H1 (cell line): ENCODE measurements at regions not wholly inside any gene's neighbourhood (a gene's known extent, or its start where the extent isn't known, plus 50 kb on each side); places are given as distances from the start of the nearest gene placed in this dataset.

Source experiments
- PHF8 ChIP-seq: fragments of 200-600 bp; sonication (generic); conservative IDR thresholded peaks from 2 replicates; pipeline ENCODE4 v1.7.1; 2012; ENCODE audit warnings: low read depth, mild to moderate bottlenecking, inconsistent platforms, low read length, moderate library complexity
- TF ChIP-seq, protein P1 (sequence below), 3 experiments: IDR thresholded peaks; 1 replicate in 2 of 3; 2 replicates in 1 of 3; pipeline versions ENCODE4 v1.5.1 to v1.6.1; 2011; ENCODE audit warnings: low read length in 3 of 3, mild to moderate bottlenecking in 3 of 3, inconsistent platforms in 2 of 3, low read depth in 1 of 3, moderate library complexity in 1 of 3; ENCODE audit not compliant: insufficient read depth in 1 of 3; ENCODE audit errors: control extremely low read depth in 1 of 3

DNA sequence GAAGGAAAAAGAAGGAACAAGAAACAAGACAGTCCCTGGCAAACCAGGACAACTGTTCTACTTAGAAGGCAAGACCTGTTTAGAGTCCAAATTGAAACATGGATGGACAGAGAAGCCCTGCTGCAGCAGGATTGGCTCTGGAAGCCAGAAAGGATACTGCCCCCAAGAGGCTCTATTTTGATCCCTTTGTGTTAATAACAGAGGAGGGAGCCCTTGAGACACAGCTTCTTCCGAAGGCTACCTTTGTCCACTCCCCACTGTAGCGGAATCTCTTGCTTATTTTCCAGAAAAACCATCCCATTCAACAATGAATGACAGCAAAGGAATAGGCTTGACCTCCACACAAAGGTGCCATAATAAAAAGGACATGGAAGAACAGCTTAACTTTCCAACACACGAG is 120.3 kb upstream of the FOXK1 start (continued):
- TF ChIP-seq PHF8: no peak
- TF ChIP-seq, protein P1, sequence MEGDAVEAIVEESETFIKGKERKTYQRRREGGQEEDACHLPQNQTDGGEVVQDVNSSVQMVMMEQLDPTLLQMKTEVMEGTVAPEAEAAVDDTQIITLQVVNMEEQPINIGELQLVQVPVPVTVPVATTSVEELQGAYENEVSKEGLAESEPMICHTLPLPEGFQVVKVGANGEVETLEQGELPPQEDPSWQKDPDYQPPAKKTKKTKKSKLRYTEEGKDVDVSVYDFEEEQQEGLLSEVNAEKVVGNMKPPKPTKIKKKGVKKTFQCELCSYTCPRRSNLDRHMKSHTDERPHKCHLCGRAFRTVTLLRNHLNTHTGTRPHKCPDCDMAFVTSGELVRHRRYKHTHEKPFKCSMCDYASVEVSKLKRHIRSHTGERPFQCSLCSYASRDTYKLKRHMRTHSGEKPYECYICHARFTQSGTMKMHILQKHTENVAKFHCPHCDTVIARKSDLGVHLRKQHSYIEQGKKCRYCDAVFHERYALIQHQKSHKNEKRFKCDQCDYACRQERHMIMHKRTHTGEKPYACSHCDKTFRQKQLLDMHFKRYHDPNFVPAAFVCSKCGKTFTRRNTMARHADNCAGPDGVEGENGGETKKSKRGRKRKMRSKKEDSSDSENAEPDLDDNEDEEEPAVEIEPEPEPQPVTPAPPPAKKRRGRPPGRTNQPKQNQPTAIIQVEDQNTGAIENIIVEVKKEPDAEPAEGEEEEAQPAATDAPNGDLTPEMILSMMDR (IDR thresholded peaks at IDR 0.05; ENCODE audit: control extremely low read depth in 1 of 3, insufficient read depth in 1 of 3, low read depth in 1 of 3, low read length in 3 of 3): peak in 2 of 3 experiments; percentile 28 to 54; a peak in 3 of 4 replicates
